ENCODE measurements at regions not wholly inside any gene's neighbourhood (a gene's known extent, or its start where the extent isn't known, plus 50 kb on each side); places are given as distances from the start of the nearest gene placed in this dataset.

DNA sequence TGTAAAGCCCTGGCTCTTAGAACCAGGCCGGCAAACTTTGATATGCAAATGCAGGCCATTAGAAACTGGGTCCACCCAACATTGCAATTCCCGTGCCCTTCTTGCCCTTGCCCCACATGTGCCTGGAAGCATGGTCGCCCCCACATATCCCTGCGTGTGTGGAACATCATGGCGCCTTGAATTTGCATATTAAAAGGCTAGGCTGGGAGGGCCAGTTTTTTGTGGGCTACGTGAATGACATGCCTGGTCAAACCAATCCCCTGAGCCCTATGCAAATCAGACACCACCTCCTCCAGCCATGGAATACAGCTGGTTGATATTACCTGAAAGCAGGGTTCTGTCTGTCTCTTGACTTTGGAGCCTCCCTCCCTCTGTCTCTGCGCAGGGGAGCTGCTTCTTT lies 58.7 kb upstream of the ARHGEF26 start:
- TF ChIP-seq, protein P1, sequence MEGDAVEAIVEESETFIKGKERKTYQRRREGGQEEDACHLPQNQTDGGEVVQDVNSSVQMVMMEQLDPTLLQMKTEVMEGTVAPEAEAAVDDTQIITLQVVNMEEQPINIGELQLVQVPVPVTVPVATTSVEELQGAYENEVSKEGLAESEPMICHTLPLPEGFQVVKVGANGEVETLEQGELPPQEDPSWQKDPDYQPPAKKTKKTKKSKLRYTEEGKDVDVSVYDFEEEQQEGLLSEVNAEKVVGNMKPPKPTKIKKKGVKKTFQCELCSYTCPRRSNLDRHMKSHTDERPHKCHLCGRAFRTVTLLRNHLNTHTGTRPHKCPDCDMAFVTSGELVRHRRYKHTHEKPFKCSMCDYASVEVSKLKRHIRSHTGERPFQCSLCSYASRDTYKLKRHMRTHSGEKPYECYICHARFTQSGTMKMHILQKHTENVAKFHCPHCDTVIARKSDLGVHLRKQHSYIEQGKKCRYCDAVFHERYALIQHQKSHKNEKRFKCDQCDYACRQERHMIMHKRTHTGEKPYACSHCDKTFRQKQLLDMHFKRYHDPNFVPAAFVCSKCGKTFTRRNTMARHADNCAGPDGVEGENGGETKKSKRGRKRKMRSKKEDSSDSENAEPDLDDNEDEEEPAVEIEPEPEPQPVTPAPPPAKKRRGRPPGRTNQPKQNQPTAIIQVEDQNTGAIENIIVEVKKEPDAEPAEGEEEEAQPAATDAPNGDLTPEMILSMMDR (IDR thresholded peaks at IDR 0.05): no peak
- TF ChIP-seq EP300 (IDR thresholded peaks at IDR 0.05) (no peak), POLR2A (IDR thresholded peaks at IDR 0.05; ENCODE audit: low read depth) (no peak)

All from esophagus muscularis mucosa (tissue), 4 donors.